GM12892 (cell line): ENCODE measurements at regions not wholly inside any gene's neighbourhood (a gene's known extent, or its start where the extent isn't known, plus 50 kb on each side); places are given as distances from the start of the nearest gene placed in this dataset.

Source experiments
- DNase-seq: peaks from one replicate; pipeline ENCODE4 v3.0.0; 2011; ENCODE audit not compliant: insufficient read length
- FAIRE-seq: peaks from 2 replicates; lab custom pipeline; 2011; peaks lifted over from hg19 to GRCh38; lab: Jason Lieb, UNC
- POLR2A ChIP-seq: IDR thresholded peaks from 2 replicates; pipeline ENCODE4 v1.6.1; 2011; ENCODE audit warnings: low read depth, low read length, control low read depth
- POLR2AphosphoS5 ChIP-seq: IDR thresholded peaks from 2 replicates; pipeline ENCODE4 v1.6.1; 2011; ENCODE audit warnings: low read depth, low read length, control low read depth
- TAF1 ChIP-seq: IDR thresholded peaks from 2 replicates; pipeline ENCODE4 v1.6.1; 2011; ENCODE audit warnings: low read depth, mild to moderate bottlenecking, control low read depth, low read length, borderline replicate concordance

- no peak for FAIRE-seq
- no peak for DNase-seq
- TF ChIP-seq TAF1 = no peak
- TF ChIP-seq POLR2A = no peak
- no peak for TF ChIP-seq POLR2AphosphoS5
Observed at GRCh38 chr21:41660748-41661147, 106.1 kb downstream of the RIPK4 start.

GRCh38 chr21:41659791-41660560 lies 106.9 kb downstream of the RIPK4 start:
- no peak for FAIRE-seq
- no peak for DNase-seq
- TF ChIP-seq TAF1 (no peak), POLR2A (no peak), POLR2AphosphoS5 (no peak)

GRCh38 chr21:41656946-41657525 lies 109.8 kb downstream of the RIPK4 start:
- DNase-seq = no peak
- FAIRE-seq = no peak
- TF ChIP-seq TAF1 = no peak
- TF ChIP-seq POLR2AphosphoS5 = no peak
- no peak for TF ChIP-seq POLR2A

- no peak for TF ChIP-seq POLR2AphosphoS5
- TF ChIP-seq POLR2A = no peak
- no peak for TF ChIP-seq TAF1
- DNase-seq (no peak), FAIRE-seq (no peak)
Observed at GRCh38 chr21:41655259-41655658, 111.6 kb downstream of the RIPK4 start.

- TF ChIP-seq POLR2A (no peak), TAF1 (no peak)
- no peak for DNase-seq
- no peak for FAIRE-seq
Observed at GRCh38 chr21:41653954-41654491, 112.8 kb downstream of the RIPK4 start.

- FAIRE-seq (no peak), DNase-seq (no peak)
- TF ChIP-seq POLR2A (no peak), POLR2AphosphoS5 (no peak), TAF1 (no peak)
Observed at GRCh38 chr21:41653243-41653953, 113.5 kb downstream of the RIPK4 start.

- FAIRE-seq (no peak), DNase-seq (no peak)
- TF ChIP-seq TAF1 = no peak
- no peak for TF ChIP-seq POLR2A
- no peak for TF ChIP-seq POLR2AphosphoS5
Observed at GRCh38 chr21:41651830-41652229, 115.0 kb downstream of the RIPK4 start.

- no peak for TF ChIP-seq TAF1
- DNase-seq (no peak), FAIRE-seq (no peak)
Observed at GRCh38 chr21:41651406-41651805, 115.4 kb downstream of the RIPK4 start.

GRCh38 chr21:41650526-41651145 lies 116.2 kb downstream of the RIPK4 start:
- FAIRE-seq (no peak), DNase-seq (no peak)
- TF ChIP-seq TAF1 (no peak), POLR2AphosphoS5 (no peak), POLR2A (no peak)

- no peak for DNase-seq
- FAIRE-seq = peak; percentile 17
- TF ChIP-seq POLR2AphosphoS5 (no peak), POLR2A (no peak), TAF1 (no peak)
Observed at GRCh38 chr21:41648591-41649031, 118.2 kb downstream of the RIPK4 start.
